Hematopoietic multipotent progenitor cell treated with erythropoietin and hydrocortisone succinate and interleukin-3 and kit ligand, for 6 days (in vitro differentiated cells): ENCODE measurements at regions not wholly inside any gene's neighbourhood (a gene's known extent, or its start where the extent isn't known, plus 50 kb on each side); places are given as distances from the start of the nearest gene placed in this dataset.
"Not testable (repeated sequence)": the region's sequence is repeated elsewhere in the genome, so short reads cannot be mapped to it uniquely, and the experiment has no call there.

Experiments used
- DNase-seq: peaks from one replicate; pipeline ENCODE4 v3.0.0-alpha.2; 2015

DNA sequence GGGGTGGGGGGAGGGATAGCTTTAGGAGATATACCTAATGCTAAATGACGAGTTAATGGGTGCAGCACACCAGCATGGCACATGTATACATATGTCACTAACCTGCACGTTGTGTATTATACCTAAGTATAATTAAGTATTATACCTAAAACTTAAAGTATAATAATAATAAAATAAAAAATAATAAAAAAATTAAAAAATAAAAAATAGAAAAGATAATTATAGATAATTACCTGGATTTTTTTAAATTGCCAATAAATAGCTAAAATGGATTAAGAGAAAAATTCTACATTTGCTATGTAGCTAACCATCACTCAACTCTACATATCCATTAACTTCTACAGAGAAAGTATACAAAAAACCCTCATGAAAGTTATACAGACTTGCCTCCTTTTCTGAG lies 747.3 kb downstream of the LRRIQ3 start:
- DNase-seq = not testable (repeated sequence)

DNA sequence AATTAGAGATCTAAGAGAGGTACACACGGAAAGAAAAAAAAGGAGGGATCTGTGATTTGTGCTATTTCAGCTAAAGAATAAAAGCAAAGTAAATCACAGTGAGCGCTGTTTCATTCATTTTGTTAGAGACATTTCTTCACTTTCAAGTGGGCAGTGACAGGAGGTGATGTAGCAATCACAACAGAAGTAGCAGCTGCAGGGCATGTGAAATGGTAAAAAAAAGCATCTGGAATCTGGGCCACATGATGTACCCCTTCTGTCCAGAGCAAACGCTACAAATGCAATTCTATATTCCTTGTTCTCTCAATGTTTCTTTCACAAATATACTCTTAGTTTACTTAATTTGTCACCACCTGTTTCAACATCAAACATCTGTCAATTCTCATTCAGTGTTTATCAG lies 786.5 kb downstream of the LRRIQ3 start:
- DNase-seq = no peak

DNA sequence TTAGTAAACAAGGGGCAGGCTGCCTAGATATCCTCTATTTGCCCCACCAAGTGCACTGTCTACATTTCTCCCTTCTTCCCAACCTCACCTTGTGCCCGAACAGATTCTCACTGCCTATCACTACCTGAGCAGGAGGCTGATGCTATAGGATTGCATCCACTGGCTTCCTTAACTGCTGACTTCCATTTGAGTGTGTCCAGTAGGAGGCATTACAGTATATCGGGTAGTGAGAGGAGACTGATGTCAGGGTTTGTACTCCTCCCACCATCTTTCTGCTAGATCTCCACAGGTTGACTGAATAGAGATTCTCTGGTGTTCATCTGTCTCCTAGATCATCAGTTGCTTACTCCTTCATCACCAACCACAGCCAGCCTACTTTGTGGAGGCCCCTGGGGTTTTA lies 796.3 kb downstream of the LRRIQ3 start:
- DNase-seq = no peak

DNA sequence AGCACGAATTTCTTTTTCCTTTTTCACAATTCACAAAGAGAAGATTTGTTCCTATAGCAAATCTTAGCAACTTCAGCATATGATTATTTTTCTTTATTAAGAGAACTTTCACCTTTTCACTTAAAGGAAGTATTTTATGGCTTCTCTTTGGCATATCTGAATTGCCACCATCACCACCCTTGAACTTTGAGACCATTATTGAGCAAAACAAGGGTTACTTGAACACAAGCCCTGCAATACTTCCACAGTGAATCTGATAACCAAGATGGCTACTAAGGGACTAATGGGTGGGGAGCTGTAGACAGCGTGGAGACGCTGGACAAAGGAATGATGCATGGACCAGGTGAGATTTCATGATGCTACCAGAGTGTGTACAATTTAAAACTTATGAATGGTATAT lies 815.0 kb downstream of the LRRIQ3 start:
- DNase-seq = no peak

DNA sequence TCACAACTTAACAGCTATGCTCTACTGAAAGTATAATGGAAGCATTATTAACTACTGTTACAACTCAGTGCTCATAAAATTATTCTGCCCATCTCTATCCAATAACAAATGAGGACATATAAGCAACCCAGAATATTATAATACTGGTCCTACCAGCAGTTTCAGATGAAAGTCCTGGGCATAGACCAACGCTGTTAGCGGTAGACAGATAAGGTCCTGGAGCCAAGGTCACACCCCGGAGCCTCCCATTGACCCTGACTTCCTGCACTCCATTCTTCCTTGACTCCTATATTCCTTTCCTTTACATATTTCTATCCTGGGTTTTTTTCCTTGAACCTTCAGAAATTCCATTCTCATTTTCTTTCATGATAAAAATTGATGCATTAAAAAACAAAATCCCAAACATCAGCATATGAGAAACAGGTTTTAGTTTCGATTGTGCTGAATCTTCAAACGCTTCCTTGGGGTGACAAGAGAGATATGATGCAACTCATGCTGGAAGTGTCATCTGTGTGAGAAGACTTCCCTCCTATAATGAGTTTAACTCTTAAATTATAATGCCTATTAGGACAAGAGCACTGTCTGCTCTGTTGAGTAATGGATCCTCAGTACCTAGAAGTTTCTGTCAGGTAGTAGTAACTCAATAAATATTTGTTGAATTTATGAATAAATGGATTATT lies 831.1 kb downstream of the LRRIQ3 start:
- DNase-seq = no peak

DNA sequence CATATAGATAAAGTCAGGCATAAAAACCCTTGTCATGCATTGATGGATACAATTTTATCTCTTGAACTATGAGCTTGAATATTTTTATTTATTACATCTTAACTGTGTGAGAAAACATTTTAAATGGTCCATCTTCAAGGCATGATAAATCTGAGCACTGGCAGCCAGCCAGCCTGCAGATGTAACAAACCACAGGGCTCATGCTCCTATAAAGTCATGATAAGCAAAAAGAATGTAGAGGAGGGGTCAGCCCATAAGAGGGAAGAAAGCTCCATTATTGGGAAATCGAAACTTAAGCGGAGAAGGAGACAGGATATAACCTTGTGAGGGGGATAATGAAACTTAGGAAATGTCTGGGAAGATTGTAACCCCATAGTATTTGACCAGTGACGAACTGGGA lies 839.0 kb downstream of the LRRIQ3 start:
- no peak for DNase-seq

DNA sequence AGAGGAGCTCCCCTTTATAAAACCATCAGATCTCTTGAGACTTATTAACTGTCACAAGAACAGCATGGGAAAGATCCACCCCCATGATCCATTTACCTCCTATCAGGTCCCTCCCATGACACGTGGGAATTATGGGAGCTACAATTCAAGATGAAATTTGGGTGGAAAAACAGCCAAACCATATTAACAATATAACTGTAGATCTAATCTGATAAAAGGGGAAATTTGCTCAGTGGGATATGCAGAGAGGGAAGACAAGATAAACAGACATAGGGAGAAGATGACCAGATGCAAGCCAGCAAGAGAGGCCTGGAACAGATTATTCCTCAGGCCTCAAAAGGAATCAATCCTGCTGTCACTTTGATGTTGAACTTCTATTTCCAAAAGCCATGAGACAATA lies 841.5 kb downstream of the LRRIQ3 start:
- no peak for DNase-seq

DNA sequence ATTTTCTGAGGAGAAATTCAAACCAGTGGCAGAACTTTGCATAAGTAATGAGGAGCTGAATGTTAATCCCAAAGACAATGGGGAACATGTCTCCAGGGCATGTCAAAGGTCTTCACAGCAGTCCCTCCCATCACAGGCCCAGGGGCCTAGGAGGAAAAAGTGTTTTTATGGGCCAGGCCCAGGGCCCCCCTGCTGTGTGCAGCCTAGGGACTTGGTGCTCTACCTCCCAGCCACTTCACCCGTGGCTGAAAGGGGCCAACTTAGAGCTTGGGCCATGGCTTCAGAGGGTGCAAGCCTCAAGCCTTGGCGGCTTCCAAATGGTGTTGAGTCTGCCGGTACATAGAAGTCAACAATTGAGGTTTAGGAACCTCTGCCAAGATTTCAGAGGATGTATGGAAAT lies 854.0 kb downstream of the LRRIQ3 start:
- no peak for DNase-seq

DNA sequence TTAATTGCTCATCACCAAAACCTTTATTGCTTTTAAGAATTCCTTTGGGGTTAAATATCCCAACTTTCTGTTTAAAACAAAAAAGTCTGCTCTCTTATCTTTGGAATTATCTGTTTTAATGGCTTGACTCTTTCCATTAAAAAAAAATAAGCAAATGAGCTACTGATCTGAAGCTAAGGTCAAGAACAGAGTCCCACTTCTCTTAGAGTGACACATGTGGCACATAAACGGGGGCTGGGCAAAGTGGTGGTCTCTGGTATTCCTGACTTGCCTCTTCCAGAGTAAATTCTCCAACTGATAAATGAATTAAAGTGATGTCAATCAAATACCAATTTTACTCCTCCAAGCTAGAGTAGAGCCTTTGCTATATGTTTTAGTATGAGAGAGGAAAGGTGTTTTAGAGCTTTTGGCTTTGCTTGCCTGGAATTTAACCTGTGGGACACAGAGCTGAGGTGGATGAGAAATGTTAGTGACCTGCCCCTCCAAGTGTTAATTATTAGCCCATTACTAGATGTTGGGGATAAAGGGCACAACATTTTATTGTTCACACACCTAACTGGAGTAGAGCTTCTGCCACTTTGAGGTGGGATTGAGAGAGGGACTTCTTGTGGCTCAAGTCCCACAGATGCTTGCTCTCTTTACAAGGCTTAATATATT lies 864.0 kb downstream of the LRRIQ3 start:
- no peak for DNase-seq

DNA sequence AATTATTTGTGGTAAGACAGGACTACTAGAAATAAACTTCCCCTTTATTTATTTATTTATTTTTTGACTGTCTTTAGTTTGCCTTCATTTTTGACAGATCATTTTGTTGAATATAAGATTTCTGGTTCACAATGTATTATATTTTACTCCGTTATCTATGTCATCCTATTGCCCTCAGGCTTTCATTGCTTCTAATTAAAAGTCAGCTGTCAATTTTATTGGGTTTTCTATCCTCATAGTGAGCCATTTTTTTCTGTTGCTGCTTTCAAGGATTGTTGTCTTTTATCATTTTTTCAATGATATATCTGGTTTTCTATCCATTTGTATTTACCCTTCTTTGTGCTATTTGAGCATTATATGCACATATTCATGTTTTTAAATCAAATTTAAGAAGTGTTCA lies 866.2 kb downstream of the LRRIQ3 start:
- DNase-seq = no peak

DNA sequence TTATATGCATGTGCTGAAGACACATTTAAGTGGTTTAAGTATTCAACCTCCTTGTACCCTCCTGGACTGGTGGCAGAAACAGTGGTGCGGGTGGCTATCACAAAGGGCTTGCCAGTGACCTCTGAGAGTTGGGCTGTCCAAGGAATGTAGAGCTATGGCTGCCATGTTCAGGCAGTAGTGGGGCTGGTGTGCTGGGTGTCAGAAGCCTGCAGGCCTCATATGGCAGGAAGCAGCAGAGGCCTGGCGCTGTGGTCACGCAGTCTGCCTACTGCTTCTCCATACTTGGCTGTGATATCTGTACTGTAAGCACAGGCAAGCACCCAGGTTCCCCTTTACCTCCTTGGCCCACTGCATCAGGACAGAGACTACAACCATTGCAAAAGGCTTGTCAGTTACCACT lies 870.0 kb downstream of the LRRIQ3 start:
- no peak for DNase-seq

DNA sequence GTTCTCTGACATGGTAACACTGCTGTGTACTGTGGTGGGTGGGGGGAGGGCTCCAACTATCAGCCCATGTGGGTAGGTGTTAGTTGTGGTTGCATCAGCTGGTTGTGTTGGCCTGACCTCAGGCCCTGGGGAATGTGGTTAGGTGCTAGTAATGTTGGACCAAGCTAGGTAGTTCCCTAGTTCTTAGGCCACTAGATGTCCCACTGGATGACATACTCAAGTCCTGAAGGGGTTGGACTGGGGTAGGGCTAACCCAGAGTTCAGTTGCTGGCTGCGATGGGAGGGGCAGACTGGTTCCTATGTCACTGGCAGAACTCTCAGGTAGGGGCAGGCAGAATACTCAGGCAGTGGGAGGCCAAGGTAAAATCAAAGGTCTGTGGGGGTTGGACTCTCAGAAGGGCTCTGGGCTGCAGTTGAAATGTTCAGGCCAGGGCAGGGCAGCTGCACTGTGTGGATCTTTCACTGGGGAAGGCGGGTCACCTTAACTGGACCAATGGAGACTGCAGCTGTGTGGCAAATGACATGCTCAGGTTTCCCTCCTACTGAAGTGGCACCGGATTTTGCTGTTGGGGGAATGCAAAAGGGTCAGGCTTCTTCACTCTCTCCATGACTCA lies 870.7 kb downstream of the LRRIQ3 start:
- no peak for DNase-seq

DNA sequence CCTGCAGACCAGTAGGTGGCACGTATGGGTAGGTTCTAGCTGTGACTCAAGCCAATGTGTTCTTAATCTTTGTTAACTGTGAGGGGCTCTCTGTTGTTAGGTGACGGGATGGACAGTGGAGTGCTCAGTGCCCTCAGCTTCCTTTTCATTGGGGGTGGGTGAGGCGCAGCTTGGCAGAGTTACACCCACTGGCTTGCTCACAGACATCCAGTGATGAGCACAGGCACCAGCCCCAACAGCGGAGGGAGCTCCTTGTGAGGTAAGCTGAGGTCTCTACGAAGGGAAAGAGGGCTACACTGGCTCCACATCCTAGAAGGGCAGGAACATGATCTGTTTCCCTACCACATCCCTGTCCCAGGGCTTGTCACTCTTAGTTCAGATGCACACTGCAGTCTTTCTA lies 871.3 kb downstream of the LRRIQ3 start:
- DNase-seq = no peak

DNA sequence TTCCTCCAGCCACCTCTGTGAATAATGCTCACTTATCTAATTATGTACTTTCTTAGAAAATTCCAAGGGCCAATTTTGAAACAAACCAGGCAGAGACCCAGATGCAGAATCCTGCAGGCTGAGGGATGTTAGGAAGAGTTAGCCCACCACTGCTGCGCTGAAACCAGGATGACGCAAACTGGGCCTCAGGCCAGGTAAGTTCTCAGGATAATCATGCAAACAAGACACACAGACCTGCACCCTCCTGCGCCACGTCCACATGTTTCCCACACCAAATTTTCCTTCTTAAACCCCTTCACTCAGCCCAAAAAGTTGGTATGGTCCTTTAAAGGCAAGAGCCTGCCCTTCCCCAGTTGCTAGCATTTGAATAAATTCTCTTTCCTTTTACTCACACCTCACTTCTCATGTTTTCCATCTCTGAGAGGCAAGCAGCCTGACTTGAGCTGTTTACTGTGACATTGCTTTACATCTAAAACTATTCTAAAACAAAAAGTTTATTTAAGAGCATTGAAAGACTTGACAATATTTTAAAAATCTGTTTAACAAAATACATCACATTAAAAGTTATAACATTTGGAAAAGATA lies 887.1 kb downstream of the LRRIQ3 start:
- no peak for DNase-seq

DNA sequence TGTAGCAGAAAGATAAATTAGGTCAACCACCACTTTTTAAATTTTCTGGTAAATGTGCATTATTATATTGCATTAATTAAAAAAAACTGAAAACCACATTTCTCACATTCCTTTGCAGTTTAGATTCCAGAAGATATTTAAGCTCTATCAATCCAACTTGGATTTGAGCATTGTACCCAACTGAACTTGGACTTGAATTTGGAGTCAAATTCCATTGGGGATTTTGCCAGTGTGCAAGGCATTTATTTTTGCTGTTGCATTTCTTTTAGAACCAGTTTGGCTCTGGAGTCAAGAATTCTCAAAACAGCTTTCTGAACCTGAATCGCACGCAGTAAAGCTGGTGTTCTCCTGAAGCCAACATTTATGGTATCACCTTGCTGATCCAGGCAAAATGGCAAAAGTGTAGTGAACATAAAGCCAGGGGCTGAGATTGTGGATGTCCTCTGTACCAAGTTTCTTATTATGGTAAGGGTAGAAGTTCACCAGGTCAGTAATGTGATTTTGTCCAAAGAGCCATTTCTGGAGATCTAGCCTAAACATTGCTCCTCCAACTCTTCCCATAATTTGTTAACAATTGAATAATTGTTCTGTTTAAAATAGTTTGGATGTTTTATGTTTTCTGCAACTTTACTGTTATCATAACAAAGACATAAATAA lies 890.9 kb downstream of the LRRIQ3 start:
- DNase-seq = no peak

DNA sequence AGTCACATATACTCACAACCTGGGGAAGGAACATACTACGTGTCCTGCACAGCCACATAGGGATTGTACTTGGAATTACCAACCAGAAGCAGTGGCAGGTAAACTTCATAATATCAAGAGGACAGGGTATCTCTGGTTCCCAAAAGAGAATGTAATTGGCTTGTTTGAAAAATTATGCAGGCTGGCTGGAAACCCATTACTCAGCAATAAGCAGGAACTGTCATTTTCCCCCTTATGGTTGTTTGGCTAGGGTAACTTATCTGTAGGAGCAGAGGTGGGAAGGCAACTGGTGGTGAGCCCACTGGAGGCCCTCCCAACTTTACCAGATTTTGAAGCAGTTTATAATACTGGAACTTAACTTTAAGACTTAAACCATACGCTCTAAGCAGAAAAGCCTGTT lies 924.1 kb downstream of the LRRIQ3 start:
- no peak for DNase-seq

DNA sequence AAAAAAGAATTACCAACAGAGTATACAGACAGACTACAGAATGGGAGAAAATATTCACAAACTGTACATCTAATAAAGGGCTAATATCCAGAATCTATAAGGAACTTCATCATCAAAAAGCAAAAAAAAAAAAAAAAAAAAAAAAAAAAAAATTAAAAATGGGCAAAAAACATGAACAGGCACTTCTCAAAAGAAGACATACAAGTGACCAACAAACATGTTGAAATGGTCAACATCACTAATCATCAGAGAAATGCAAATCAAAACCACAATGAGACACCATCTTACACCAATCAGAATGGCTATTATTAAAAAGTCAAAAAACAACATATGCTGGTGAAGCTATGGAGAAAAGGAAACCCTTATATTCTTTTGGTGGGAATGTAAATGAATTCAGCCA lies 952.8 kb downstream of the LRRIQ3 start:
- DNase-seq = not testable (repeated sequence)

DNA sequence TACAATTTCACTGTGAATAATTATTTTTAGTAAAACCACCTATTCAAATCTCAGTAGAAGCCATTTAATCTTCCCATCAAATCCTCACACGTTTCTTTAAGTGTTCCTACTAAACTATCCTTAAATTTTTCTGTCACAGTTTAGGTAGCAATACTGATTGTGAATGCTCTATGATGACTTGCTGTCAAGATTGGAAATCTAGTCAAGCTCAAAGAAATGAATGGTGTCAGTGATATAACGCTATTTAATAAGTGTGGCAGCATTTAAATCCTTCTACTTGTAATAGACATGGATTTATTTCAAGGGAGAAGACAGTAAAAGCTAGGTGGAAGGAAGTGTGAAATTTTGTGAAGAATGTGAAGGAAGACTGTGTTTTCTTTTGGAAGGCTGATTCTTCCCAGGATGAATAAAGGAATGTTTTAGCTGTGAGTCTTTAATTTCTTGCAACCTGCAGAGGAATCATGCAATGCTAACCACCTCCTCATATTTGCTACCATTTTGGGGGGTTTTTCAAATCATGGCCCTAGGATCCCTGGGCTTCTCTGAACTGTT lies 936.7 kb upstream of the NEGR1 start:
- no peak for DNase-seq

DNA sequence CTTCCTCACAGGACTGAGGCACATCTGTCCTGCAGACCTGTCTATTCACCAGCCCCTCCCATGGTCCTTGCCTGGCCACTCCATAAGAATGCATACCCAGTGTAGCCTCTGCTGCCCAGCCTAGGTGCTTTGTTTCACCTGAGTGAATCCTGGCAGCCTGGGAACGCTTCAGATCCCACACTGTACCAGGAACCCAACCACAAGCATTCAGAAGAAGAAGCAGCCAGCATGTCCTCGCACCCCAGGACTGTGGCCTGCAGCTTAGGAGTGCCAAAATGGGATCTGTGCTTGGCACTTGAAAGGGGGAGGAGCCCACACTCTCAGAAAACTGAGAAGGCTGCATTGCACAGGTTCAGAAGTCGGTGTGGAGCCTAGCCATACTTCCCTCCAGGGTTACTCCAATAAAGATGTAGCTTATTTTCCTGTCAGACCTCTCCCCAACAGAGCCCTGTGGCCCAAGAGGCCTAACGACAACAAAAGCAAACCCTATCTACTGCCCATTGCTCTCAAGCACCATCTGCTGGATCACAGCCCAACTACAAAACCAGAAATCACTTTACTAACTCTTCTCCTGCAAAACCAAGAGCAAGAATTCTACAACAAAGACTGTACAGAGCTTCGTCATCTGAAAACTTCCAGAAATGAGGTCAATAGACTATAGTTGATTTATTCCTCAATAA lies 923.1 kb upstream of the NEGR1 start:
- no peak for DNase-seq

DNA sequence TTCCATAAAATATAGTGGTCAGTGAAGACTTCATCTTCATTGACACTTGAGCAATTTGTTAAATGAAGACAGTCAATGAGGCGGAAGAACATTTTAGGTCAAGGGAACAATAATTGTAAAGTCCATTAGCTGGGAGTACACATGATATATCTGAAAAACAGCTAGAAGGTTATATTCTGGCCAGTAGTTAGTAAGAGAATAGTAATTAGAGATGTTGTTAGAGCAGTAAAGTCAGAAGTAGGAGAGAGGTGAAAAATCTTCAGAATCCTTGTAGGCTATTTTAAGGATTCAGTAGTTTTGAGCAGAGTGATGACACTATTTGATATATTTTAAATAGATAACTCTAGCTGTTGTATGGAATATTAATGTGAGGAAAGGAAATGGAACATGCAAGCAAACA lies 915.6 kb upstream of the NEGR1 start:
- DNase-seq = no peak

DNA sequence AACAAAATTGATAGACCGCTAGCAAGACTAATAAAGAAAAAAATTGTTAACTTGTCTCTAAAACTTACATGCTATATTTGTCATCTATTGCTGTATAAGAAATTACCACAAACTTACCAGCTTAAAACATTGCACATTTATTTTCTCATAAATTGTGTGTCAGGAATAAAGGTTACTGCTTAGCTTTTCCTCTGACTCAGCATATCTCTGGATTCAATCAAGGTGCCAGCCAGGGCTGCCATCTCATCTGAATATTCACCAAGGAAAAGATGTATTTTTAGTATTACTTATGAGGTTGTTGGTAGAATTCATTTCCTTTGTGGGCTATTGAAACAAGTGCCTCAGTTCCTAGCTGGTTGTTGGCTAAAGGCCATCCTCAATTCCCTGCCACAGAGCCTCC lies 912.6 kb upstream of the NEGR1 start:
- no peak for DNase-seq

DNA sequence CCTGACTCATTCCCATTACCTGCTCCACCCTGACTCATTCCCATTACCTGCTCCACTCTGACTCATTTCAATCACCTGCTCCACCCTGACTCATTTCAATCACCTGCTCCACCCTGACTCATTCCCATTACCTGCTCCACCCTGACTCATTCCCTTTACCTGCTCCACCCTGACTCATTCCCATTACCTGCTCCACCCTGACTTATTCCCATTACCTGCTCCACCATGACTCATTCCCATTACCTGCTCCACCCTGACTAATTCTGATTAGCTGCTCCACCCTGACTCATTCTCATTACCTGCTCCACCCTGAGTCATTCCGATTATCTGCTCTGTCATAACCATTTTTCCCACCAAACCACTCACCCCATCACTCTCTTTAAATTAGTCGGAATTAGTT lies 901.2 kb upstream of the NEGR1 start:
- not testable (repeated sequence) for DNase-seq

DNA sequence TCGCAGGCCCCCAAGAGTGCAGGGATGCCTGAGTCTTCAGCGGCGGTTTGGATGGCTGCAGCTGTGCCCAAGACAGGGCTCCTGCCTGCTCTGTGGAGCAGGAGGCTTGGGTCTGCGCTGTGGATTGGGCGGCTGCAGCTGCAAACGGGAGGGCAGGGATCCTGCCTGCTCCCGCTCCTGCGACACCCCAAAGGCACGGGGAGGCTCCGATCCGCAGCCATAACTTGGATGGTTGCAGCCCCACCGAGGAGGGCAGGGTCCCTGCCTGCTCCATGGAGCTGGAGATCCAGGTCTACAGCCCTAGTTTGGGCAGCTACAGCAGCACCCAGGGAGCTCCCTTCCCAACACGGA lies 898.8 kb upstream of the NEGR1 start:
- DNase-seq = no peak
